IPS-18c (cell line): ENCODE measurements at regions not wholly inside any gene's neighbourhood (a gene's known extent, or its start where the extent isn't known, plus 50 kb on each side); places are given as distances from the start of the nearest gene placed in this dataset.
"Not testable (repeated sequence)": the region's sequence is repeated elsewhere in the genome, so short reads cannot be mapped to it uniquely, and the experiment has no call there.

Source experiments
- H3K4me3 ChIP-seq: 2 replicates; pipeline ENCODE4 v1.7.0; 2013; ENCODE audit warnings: low read depth, mild to moderate bottlenecking, low read length, moderate library complexity; ENCODE audit not compliant: insufficient read depth
- H3K9me3 ChIP-seq: one replicate; pipeline ENCODE4 v1.6.1; 2013; ENCODE audit warnings: mild to moderate bottlenecking, low read length, moderate library complexity; ENCODE audit not compliant: control insufficient read depth, insufficient read depth

DNA sequence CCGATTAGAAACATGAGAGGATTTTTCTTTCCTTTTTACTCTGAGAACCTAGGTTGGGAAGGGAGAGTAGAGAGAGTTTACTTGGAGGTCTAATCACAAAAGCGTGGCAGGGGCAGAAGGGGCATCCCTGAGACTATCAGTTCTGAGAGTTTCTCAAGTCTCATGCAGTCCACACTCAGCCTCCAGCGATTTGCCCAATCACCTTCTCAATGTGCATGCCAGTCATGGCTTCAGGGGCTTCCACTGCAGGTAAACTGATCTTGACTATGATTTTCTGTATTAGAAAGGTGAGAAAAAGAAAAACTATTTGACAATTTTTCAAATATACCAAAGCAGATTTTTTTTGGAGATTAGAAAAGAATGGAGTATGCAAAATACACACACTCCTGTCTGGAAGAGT lies 617.1 kb upstream of the ZFP42 start:
- Histone ChIP-seq H3K9me3 (peaks cover 5% of the 10 kb centered on the region), H3K4me3 (no peak overlapping the region)

DNA sequence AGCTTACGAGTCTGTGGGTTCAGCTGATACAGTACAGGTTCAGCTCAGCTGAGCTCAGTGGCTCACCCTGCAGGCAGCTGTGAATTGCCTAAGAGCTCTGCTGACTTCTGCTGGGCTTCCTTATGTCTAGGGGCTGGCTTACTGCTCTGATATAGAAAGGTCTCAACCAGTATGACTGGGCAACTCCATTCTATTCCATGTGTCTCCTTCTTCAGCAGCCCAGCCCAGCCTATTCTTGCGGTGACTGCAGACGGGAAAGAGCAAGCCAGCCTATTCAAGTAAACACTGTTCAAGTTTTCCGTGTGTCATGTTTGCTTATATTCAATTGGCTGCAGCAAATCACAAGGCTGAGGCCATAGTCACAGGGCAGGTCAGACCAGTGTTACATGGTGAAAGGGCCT lies 615.4 kb upstream of the ZFP42 start:
- H3K9me3 ChIP-seq, result peaks cover 5% of the 10 kb centered on the region
- H3K4me3 ChIP-seq, result no peak overlapping the region

DNA sequence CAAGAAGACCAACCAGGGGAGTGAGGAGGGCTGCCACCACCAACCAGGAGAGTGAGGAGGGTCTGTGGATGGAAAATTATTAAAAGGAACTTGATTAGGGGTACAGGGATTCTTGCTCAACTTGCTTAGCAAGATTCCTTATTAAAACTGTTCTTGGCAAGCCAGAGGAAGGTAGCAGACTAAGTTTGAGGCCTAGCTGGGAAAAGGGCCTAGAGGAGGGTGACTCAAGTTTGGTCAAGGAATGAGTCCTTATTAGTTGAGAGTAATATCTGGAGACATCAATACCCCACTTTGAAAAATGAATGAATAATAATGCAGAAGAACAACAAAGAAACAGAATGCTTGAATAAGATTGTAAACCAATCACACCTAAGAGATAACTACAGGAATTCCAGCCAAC lies 612.4 kb upstream of the ZFP42 start:
- Histone ChIP-seq H3K9me3 (peaks cover 5% of the 10 kb centered on the region), H3K4me3 (no peak overlapping the region)

DNA sequence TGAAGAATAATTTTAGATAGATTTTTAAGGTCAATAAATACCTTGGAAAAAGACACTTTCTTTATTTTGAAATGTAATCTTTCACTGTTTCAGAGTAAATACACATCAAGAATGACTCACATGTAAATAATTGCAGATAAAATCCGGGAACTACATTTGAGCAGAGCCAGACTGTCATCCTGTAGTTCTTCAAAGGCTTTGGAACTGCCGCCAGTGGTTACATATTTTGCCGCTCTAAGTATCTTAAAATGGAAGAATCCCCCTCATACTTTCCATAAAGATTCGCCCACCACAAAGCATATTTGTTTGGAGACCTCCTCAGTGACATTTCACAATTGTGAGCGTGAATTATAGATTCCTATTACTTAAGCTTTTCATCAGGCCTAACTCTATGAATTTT lies 607.8 kb upstream of the ZFP42 start:
- H3K9me3 ChIP-seq, result no peaks in the 10 kb centered on the region
- H3K4me3 ChIP-seq, result no peak overlapping the region

DNA sequence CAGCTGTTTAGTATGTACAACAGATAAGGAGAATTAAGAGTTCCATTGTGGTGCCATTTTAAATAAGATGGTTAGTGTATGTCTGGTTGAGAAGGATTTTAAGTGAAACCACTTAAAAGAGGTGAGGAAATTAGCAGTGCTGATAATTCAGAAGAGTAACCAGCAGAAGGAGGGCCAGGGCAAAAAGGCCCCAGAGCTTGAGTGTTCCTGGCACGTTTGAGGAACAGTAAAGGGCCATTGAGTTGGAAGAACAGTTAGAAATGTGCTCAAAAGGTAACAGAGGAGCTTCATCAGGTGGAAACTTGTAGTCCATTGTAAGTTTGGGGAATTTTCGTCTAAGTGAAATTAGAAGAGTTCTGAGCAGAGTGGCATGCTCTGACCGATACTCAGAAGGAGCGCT lies 606.2 kb upstream of the ZFP42 start:
- no peak overlapping the region for H3K4me3 ChIP-seq
- H3K9me3 ChIP-seq, result no peaks in the 10 kb centered on the region

DNA sequence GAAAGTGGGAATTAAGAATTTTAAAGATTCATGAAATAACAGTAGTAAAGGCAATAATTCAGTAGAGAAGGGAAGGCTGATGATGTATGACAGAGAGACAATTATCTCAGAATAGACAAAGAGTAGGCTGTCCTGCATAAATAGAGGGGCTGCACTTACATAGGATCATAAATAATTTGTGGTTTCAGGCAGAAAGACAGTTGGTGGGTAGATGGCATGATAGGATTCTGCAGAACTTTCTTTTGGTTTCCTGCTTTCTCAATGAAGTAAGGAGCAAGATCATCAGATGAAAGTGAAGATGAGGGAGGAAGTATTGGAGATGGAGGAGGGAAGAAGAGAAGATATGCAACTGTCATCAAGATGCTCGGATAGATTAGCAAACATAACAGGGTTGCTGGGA lies 604.9 kb upstream of the ZFP42 start:
- H3K9me3 ChIP-seq, result no peaks in the 10 kb centered on the region
- no peak overlapping the region for H3K4me3 ChIP-seq

DNA sequence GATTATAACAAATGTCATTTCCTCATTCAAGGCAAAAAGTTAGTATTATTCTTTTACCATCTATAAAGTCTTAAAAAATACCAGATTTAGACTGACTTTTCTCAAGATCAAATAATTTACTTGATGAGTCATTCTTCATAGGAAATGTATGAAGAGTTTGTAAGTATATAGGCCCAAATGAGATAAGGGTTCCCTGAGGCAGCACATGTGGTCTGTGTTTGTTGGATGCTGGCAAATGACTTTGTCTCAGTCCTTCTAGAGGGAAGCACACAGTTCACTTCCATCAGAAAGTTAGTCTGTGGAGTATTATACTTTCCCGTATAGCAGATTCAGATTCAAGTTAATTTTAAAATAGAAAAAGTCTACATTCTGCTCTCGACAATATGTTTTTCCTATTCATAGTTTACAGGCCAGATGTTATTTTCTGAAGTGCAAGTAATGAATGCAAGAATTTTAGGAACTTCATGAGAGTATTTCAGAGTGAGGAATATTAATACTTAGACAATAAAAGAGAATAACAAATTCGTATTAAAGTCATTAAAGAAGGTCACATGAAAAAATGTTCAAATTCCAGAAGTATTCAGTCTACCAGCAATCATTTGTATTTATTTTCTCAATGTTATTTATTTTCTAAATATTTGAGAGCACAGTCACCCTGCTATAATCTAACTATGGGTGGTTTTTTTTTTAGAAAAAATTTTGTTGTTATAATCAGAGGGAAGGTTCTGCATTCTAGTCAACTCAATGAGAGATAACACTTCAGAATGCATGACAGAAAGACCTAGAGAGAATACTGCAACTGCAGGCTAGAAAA lies 601.8 kb upstream of the ZFP42 start:
- H3K9me3 ChIP-seq, result no peaks in the 10 kb centered on the region
- no peak overlapping the region for H3K4me3 ChIP-seq

DNA sequence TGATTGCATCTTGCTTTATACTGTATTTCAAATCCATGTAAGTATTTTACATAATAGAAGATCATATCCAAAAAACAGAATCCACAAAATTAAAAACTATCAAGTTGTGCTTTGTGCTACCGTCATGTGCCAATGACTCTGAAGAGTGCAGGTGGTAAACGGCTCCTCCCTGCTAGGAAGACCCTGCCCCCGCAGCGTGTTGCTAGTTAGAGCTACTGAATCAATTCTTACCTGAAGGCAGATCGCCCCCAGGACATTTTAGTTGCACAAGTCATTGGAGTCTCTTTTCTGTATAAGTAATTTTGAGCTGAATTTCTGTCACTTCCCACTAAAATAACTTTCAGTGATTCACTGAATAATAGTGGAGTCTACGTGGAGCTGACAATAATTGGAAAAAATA lies 599.5 kb upstream of the ZFP42 start:
- Histone ChIP-seq H3K4me3 (no peak overlapping the region), H3K9me3 (no peaks in the 10 kb centered on the region)

DNA sequence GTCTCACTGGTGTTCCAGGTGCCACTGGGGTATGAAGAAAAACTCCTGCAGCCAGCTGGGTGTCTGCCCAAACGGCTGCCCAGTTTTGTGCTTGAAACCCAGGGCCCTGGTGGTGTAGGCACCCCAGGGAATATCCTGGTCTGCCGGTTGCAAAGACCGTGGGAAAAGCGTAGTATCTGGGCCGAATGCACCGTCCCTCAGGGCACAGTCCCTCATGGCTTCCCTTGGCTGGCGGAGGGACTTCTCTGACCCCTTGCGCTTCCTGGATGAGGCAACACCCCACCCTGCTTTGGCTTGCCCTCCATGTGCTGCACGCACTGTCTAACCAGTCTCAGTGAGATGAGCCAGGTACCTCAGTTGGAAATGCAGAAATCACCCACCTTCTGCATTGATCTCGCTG lies 587.1 kb upstream of the ZFP42 start:
- H3K4me3 ChIP-seq, H3K9me3 ChIP-seq: not testable (repeated sequence)

DNA sequence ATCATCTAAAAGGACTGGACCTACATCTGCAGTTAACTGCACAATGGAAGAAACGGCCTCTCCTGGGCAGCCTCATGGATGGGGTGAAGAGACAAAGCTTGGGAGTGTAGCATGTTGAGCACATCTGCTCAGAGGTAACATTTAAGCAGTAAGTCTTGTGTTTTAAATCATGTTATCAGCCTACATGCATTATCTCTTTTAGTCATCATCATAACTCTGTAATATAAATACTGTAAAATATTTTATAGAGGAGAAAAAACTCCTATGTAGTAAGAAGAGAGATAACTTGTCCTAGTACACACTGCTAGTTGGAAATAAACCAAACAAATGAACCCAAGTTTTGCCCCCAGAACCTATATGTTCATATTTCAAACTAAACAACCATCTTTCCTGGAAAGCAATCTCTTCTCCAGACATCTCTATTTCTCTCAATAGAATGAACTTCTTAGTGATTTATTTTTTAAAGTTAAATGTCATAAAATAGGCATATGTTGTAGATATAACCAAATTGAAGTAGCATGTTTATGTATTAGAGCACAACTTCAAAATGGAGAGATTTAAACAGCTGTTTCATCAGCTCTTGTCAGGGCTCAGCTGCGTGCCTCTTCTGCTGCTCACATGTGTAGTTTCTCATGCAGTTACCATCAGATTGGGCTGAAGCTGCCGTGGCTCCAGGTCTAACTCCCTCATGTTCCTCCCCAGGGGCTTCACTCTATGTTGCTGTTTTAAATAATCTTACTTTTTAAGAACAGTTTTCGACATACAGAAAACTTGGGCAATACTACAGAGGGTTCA lies 581.8 kb upstream of the ZFP42 start:
- no peaks in the 10 kb centered on the region for H3K9me3 ChIP-seq

DNA sequence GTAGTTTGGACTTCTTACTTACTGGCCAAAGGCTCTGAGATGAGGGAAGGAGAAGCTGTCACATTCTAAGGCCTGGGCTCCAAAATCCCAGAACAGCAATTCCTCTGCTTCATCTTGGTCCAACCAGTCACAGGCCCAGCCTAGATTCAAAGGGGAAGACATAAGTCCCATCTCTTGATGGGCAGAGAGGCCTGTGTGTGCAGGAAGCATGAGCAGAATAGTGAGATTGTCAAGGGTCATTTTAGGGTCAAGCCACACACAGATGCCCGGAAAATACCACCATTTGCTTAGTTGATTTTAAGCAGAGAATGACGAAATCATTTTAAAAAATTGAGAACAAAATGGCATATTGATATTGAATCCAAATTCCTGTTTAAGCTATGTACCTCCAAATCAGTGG lies 580.9 kb upstream of the ZFP42 start:
- no peak overlapping the region for H3K4me3 ChIP-seq

More for the DNA sequence above, 581.8 kb upstream of the ZFP42 start:
- H3K4me3 ChIP-seq, result no peak overlapping the region

DNA sequence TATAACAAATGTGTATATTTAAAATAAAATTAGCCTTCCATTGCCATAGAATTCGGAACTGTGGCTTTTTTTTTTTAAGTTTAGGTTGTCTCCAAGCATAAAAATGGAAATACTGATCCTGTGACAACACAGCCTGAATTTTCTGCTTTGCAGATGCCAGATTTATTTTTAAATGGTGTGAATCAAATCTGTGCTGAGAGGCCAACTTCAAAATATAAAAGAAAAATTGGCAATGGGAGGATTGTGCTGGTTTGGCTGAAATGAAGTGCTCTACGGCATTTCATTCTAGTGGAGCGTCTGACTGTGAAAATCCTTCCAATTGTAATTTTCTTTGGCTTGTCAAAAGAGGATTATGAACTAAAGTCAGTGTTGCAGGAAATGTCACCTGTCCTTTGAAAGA lies 580.3 kb upstream of the ZFP42 start:
- Histone ChIP-seq H3K9me3 (no peaks in the 10 kb centered on the region), H3K4me3 (no peak overlapping the region)

More for the DNA sequence above, 580.9 kb upstream of the ZFP42 start:
- no peaks in the 10 kb centered on the region for H3K9me3 ChIP-seq

DNA sequence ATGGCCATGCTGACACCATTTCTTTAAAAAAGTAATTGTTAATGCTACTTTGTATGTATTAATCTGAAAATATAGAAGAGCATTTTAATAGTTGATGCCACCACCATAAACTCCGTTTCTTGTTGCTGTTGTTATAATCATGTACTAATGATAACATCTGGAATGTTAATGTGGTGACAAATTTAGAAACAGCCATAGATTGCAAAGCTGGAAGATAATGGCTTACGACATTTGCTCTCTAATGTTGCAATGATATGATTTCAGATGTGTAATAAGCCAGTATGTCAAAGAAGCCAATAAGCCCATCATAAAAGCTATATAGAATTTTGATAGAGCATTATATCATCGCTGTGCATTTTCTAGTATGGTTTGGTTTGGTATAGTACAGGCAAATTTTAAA lies 579.4 kb upstream of the ZFP42 start:
- Histone ChIP-seq H3K9me3 (no peaks in the 10 kb centered on the region), H3K4me3 (no peak overlapping the region)

DNA sequence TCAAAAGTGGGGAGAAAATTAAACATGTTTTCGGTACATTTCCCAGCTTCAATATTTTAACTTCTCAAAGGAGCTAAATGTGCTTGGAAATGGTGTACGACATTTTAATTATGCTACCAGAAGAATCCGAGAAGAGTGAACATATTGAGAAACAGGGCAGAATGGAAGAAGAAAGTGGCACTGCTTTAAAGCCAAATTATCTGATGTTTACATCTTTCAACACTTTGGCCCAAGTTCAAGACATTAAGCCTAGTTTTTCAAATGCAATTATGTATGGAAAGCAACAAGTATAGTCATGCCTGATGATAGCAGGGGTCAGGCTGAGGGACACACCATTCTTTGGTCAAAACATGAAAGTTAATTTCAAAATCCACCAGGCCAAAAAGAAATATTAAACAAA lies 577.9 kb upstream of the ZFP42 start:
- H3K9me3 ChIP-seq, result no peaks in the 10 kb centered on the region

DNA sequence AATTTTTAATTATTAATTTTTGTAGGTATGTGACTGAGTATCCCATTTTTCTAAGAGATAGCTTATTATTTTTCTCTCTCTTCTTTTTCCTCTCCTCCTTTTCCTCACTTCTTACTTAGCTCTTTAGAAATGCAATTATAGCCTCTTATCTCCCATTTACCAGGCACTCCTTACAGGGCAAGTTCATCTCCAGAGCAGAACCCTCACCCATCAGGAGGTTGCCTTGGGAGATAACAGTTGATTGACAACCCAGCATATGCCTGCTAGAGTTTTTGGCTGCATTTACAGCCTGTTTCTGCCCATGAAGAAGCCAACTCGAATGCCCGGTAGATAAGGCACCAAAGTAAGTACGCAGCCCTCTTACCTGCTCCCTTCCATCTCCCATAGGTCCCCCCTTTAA lies 572.9 kb upstream of the ZFP42 start:
- no peaks in the 10 kb centered on the region for H3K9me3 ChIP-seq
- no peak overlapping the region for H3K4me3 ChIP-seq

More for the DNA sequence above, 577.9 kb upstream of the ZFP42 start:
- H3K4me3 ChIP-seq, result no peak overlapping the region

DNA sequence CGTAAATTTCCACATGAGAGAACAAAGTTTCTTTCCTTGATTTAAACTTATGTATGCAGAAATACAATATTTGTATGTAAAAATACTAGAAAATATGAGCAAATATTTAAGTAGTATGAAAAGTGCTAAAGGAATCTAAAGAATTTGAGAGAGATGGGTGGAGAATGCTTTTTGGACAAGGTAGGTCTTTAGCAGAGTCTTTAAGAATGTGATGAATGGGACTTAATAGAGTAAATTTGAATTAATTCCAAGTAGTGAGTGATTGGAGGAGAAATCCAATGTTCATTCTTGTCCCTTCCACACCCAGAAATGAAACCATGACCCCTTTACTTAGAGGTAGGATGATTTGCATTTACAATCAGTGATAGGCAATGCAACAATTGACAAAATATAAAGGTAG lies 570.9 kb upstream of the ZFP42 start:
- no peaks in the 10 kb centered on the region for H3K9me3 ChIP-seq
- H3K4me3 ChIP-seq, result no peak overlapping the region

DNA sequence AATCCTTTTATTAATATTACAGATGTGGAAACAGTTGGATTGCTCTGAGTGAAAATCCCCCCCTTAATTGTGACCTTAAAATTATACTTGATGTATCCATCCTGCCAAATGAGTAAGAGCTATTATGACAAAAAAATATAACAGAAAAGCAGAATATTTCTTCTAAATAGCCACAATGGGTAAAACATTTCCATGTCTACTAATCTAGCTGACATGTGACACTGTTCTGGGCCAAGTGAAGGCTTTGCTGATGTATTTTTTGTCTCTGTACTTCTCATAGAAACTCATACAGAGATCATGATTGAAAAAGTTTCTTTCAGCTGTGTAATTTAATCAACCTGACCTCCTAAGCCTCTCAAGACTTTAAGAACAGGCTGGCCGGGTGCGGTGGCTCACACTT lies 569.1 kb upstream of the ZFP42 start:
- Histone ChIP-seq H3K4me3 (no peak overlapping the region), H3K9me3 (no peaks in the 10 kb centered on the region)

DNA sequence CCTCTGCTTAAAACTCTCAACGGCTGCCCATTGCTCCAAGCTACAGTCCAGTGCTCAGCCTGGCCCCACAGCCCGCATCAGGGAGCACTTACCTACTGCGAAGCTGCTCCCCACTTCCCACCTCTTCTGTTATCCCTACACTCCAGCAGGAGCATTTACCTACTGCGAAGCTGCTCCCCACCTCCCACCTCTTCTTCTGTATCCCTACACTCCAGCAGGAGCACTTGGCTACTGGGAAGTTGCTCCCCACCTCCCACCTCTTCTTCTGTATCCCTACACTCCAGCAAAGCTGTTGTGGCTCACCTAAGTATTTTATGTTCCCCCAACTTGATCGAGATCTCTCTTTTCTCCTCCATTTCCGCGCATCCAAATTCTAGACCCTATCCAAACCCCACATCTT lies 563.3 kb upstream of the ZFP42 start:
- no peak overlapping the region for H3K4me3 ChIP-seq
- H3K9me3 ChIP-seq, result no peaks in the 10 kb centered on the region
